Cerebellar cortex (tissue), 1 donor: ENCODE measurements at regions not wholly inside any gene's neighbourhood (a gene's known extent, or its start where the extent isn't known, plus 50 kb on each side); places are given as distances from the start of the nearest gene placed in this dataset.
"Not testable (repeated sequence)": the region's sequence is repeated elsewhere in the genome, so short reads cannot be mapped to it uniquely, and the experiment has no call there.

Source experiments
- DNase-seq: peaks from one replicate; pipeline ENCODE4 v3.0.0-alpha.2; 2015; ENCODE audit warnings: low spot score

- DNase-seq = no peak
Observed at GRCh38 chr2:147607379-147607778, 237.4 kb upstream of the ACVR2A start.

GRCh38 chr2:147603876-147604275 lies 241.0 kb upstream of the ACVR2A start:
- no peak for DNase-seq

GRCh38 chr2:147603447-147603846 lies 241.4 kb upstream of the ACVR2A start:
- DNase-seq = no peak

GRCh38 chr2:147600646-147601045 lies 244.2 kb upstream of the ACVR2A start:
- no peak for DNase-seq

GRCh38 chr2:147600223-147600622 lies 244.6 kb upstream of the ACVR2A start:
- DNase-seq = no peak

GRCh38 chr2:147595200-147595599 lies 249.6 kb upstream of the ACVR2A start:
- no peak for DNase-seq

GRCh38 chr2:147594038-147594437 lies 250.8 kb upstream of the ACVR2A start:
- no peak for DNase-seq

GRCh38 chr2:147592784-147593183 lies 252.0 kb upstream of the ACVR2A start:
- DNase-seq = not testable (repeated sequence)

GRCh38 chr2:147589127-147589526 lies 255.7 kb upstream of the ACVR2A start:
- no peak for DNase-seq

- no peak for DNase-seq
Observed at GRCh38 chr2:147588191-147588590, 256.6 kb upstream of the ACVR2A start.

GRCh38 chr2:147578529-147578928 lies 266.3 kb upstream of the ACVR2A start:
- no peak for DNase-seq

GRCh38 chr2:147577998-147578380 lies 266.8 kb upstream of the ACVR2A start:
- DNase-seq = no peak

- DNase-seq = no peak
Observed at GRCh38 chr2:147577323-147577997, 267.4 kb upstream of the ACVR2A start.

- DNase-seq = no peak
Observed at GRCh38 chr2:147575106-147575505, 269.7 kb upstream of the ACVR2A start.

- no peak for DNase-seq
Observed at GRCh38 chr2:147572622-147573021, 272.2 kb upstream of the ACVR2A start.

- DNase-seq = no peak
Observed at GRCh38 chr2:147569426-147569825, 275.4 kb upstream of the ACVR2A start.

GRCh38 chr2:147568109-147568508 lies 276.7 kb upstream of the ACVR2A start:
- DNase-seq = no peak

GRCh38 chr2:147567136-147567535 lies 277.7 kb upstream of the ACVR2A start:
- DNase-seq = no peak

GRCh38 chr2:147560810-147561535 lies 283.9 kb upstream of the ACVR2A start:
- no peak for DNase-seq

- no peak for DNase-seq
Observed at GRCh38 chr2:147559070-147559725, 285.6 kb upstream of the ACVR2A start.

- no peak for DNase-seq
Observed at GRCh38 chr2:147558620-147559019, 286.2 kb upstream of the ACVR2A start.

- no peak for DNase-seq
Observed at GRCh38 chr2:147554521-147555107, 290.2 kb upstream of the ACVR2A start.

- no peak for DNase-seq
Observed at GRCh38 chr2:147553775-147554271, 291.0 kb upstream of the ACVR2A start.
